NCI-H2029 (cell line): ENCODE measurements at regions not wholly inside any gene's neighbourhood (a gene's known extent, or its start where the extent isn't known, plus 50 kb on each side); places are given as distances from the start of the nearest gene placed in this dataset.

Source experiments
- DNase-seq: peaks from one replicate; lab custom pipeline; 2025; lab: John Stamatoyannopoulos, UW

GRCh38 chr9:28207657-28208056 lies 634.4 kb upstream of the C9orf72 start:
- DNase-seq, result no peak

- DNase-seq, result no peak
Measured at GRCh38 chr9:28209130-28209529, 635.8 kb upstream of the C9orf72 start.

GRCh38 chr9:28212979-28213378 lies 639.7 kb upstream of the C9orf72 start:
- DNase-seq, result no peak

GRCh38 chr9:28215536-28216299 lies 642.4 kb upstream of the C9orf72 start:
- no peak for DNase-seq

- no peak for DNase-seq
Measured at GRCh38 chr9:28232686-28233085, 659.4 kb upstream of the C9orf72 start.

GRCh38 chr9:28234133-28234893 lies 661.0 kb upstream of the C9orf72 start:
- DNase-seq, result no peak

- no peak for DNase-seq
Measured at GRCh38 chr9:28234894-28235277, 661.6 kb upstream of the C9orf72 start.

GRCh38 chr9:28249424-28249823 lies 676.1 kb upstream of the C9orf72 start:
- DNase-seq, result no peak

- DNase-seq, result no peak
Measured at GRCh38 chr9:28255174-28255573, 681.9 kb upstream of the C9orf72 start.

- DNase-seq, result no peak
Measured at GRCh38 chr9:28260330-28260729, 687.0 kb upstream of the C9orf72 start.

- no peak for DNase-seq
Measured at GRCh38 chr9:28264368-28264767, 691.1 kb upstream of the C9orf72 start.

GRCh38 chr9:28267351-28267750 lies 694.1 kb upstream of the C9orf72 start:
- DNase-seq, result no peak

GRCh38 chr9:28270156-28270555 lies 696.9 kb upstream of the C9orf72 start:
- DNase-seq, result no peak

GRCh38 chr9:28272127-28272526 lies 698.8 kb upstream of the C9orf72 start:
- DNase-seq, result no peak

GRCh38 chr9:28287455-28287854 lies 714.2 kb upstream of the C9orf72 start:
- DNase-seq, result no peak

- no peak for DNase-seq
Measured at GRCh38 chr9:28289746-28290145, 716.5 kb upstream of the C9orf72 start.

- DNase-seq, result no peak
Measured at GRCh38 chr9:28293369-28294090, 720.2 kb upstream of the C9orf72 start.

- no peak for DNase-seq
Measured at GRCh38 chr9:28301281-28301680, 728.0 kb upstream of the C9orf72 start.

- no peak for DNase-seq
Measured at GRCh38 chr9:28317745-28318144, 744.5 kb upstream of the C9orf72 start.

- no peak for DNase-seq
Measured at GRCh38 chr9:28318515-28318914, 745.2 kb upstream of the C9orf72 start.

- no peak for DNase-seq
Measured at GRCh38 chr9:28319981-28320380, 746.7 kb upstream of the C9orf72 start.

- DNase-seq, result no peak
Measured at GRCh38 chr9:28320616-28321015, 747.3 kb upstream of the C9orf72 start.

GRCh38 chr9:28329323-28329722 lies 756.0 kb upstream of the C9orf72 start:
- no peak for DNase-seq
